ENCODE measurements at regions not wholly inside any gene's neighbourhood (a gene's known extent, or its start where the extent isn't known, plus 50 kb on each side); places are given as distances from the start of the nearest gene placed in this dataset.

- TF ChIP-seq, protein P1, sequence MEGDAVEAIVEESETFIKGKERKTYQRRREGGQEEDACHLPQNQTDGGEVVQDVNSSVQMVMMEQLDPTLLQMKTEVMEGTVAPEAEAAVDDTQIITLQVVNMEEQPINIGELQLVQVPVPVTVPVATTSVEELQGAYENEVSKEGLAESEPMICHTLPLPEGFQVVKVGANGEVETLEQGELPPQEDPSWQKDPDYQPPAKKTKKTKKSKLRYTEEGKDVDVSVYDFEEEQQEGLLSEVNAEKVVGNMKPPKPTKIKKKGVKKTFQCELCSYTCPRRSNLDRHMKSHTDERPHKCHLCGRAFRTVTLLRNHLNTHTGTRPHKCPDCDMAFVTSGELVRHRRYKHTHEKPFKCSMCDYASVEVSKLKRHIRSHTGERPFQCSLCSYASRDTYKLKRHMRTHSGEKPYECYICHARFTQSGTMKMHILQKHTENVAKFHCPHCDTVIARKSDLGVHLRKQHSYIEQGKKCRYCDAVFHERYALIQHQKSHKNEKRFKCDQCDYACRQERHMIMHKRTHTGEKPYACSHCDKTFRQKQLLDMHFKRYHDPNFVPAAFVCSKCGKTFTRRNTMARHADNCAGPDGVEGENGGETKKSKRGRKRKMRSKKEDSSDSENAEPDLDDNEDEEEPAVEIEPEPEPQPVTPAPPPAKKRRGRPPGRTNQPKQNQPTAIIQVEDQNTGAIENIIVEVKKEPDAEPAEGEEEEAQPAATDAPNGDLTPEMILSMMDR (conservative IDR thresholded peaks at IDR 0.05; ENCODE audit: low read depth, low read length) = no peak
- no peak for TF ChIP-seq EZH2 (IDR thresholded peaks at IDR 0.05; ENCODE audit: borderline replicate concordance, low read depth, low read length, poor library complexity, severe bottlenecking)
These were observed 995.7 kb downstream of the TYW1 start for GRCh38 chr7:67992287-67992686.

Measured in A673 (cell line).